Right lobe of liver (tissue), 4 donors: ENCODE measurements at regions not wholly inside any gene's neighbourhood (a gene's known extent, or its start where the extent isn't known, plus 50 kb on each side); places are given as distances from the start of the nearest gene placed in this dataset.

Experiments used
- POLR2A ChIP-seq: fragments of 450-650 bp; IDR thresholded peaks from one replicate; pipeline ENCODE4 v1.6.1; 2017; ENCODE audit warnings: antibody characterized with exemption, mild to moderate bottlenecking
- TF ChIP-seq, protein P1 (sequence below), 4 donors: fragments of 200-600 bp in 3 of 4; fragments of 450-650 bp in 1 of 4; IDR thresholded peaks; one replicate each; pipeline versions ENCODE4 v1.5.1 to v1.8.0; 2016 to 2022; ENCODE audit warnings: antibody characterized with exemption in 4 of 4, mild to moderate bottlenecking in 2 of 4
- donor health status: DM: no; HTN: no; CAD: no.
- donor health status: DM: no; HTN: no; CAD: no.
- donor health status: DM: no; HTN: yes; CAD: no.

DNA sequence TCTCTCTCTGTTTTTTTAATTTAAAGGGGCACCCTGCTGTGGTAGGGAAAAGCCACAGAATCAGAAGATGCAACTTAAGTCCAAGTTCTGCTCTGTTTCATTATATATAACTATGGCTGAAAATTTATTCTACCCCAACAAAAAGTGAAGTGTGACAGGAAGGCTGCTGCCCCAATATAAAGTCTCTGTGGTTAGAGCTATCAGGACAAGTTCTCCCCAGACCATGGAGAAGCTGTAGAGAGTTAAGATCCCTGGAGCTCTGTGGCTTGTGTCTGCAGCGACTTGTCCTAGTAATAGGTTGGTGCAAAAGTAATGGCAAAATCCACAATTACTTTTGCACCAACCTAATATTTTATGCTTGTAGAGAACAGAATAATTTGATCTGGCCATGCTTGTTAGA, 250.9 kb downstream of the PSAT1 start:
- TF ChIP-seq, protein P1, sequence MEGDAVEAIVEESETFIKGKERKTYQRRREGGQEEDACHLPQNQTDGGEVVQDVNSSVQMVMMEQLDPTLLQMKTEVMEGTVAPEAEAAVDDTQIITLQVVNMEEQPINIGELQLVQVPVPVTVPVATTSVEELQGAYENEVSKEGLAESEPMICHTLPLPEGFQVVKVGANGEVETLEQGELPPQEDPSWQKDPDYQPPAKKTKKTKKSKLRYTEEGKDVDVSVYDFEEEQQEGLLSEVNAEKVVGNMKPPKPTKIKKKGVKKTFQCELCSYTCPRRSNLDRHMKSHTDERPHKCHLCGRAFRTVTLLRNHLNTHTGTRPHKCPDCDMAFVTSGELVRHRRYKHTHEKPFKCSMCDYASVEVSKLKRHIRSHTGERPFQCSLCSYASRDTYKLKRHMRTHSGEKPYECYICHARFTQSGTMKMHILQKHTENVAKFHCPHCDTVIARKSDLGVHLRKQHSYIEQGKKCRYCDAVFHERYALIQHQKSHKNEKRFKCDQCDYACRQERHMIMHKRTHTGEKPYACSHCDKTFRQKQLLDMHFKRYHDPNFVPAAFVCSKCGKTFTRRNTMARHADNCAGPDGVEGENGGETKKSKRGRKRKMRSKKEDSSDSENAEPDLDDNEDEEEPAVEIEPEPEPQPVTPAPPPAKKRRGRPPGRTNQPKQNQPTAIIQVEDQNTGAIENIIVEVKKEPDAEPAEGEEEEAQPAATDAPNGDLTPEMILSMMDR (IDR thresholded peaks at IDR 0.05): no peak
- TF ChIP-seq POLR2A: no peak
